Thoracic aorta (tissue), 2 donors: ENCODE measurements at regions not wholly inside any gene's neighbourhood (a gene's known extent, or its start where the extent isn't known, plus 50 kb on each side); places are given as distances from the start of the nearest gene placed in this dataset.

Experiments used
- ATAC-seq: fragments of 150-250 bp; one replicate; pipeline ENCODE4 v1.8.0; 2017; ENCODE audit warnings: low read depth; ENCODE audit not compliant: insufficient number of reproducible peaks, low FRiP score
- DNase-seq: peaks from one replicate; pipeline ENCODE4 v3.0.0-alpha.2; 2020; ENCODE audit warnings: low spot score
- H3K27ac ChIP-seq, 2 donors: fragments of 200-600 bp; sonication (generic); 1 replicate in 1 of 2; 2 replicates in 1 of 2; pipeline ENCODE4 v1.5.1; 2016; ENCODE audit warnings: mild to moderate bottlenecking in 2 of 2, moderate library complexity in 2 of 2
- H3K27me3 ChIP-seq: fragments of 200-600 bp; sonication (generic); replicated peaks from 2 replicates; pipeline ENCODE4 v1.6.0; 2016; ENCODE audit warnings: mild to moderate bottlenecking; ENCODE audit not compliant: insufficient read depth
- H3K36me3 ChIP-seq: fragments of 200-600 bp; sonication (generic); one replicate; pipeline ENCODE4 v1.5.1; 2016
- H3K4me1 ChIP-seq, 2 donors: fragments of 200-600 bp; sonication (generic); 1 replicate in 1 of 2; 2 replicates in 1 of 2; pipeline versions ENCODE4 v1.5.1 to v1.6.0; 2016; ENCODE audit warnings: low read depth in 2 of 2, mild to moderate bottlenecking in 1 of 2; ENCODE audit not compliant: control insufficient read depth in 1 of 2
- H3K4me3 ChIP-seq: fragments of 200-600 bp; sonication (generic); 2 replicates; pipeline ENCODE4 v1.5.1; 2016; ENCODE audit warnings: mild to moderate bottlenecking
- H3K9me3 ChIP-seq: fragments of 200-600 bp; sonication (generic); 2 replicates; pipeline ENCODE4 v1.5.1; 2016
- CTCF ChIP-seq: fragments of 200-600 bp; sonication (generic); IDR thresholded peaks from one replicate; pipeline ENCODE4 v1.5.1; 2019; ENCODE audit warnings: antibody characterized with exemption

- Histone ChIP-seq H3K4me1 (no peaks in the 10 kb centered on the region), H3K27ac (no peak overlapping the region), H3K27me3 (no peaks in the 10 kb centered on the region), H3K36me3 (no peaks in the 10 kb centered on the region), H3K4me3 (no peak overlapping the region), H3K9me3 (no peaks in the 10 kb centered on the region)
- ATAC-seq (no peak), DNase-seq (no peak)
- no peak for TF ChIP-seq CTCF
These were observed 1765.0 kb upstream of the FLRT2 start for GRCh38 chr14:83764656-83765599.

GRCh38 chr14:83777516-83777915, 1752.4 kb upstream of the FLRT2 start:
- H3K36me3 ChIP-seq = no peaks in the 10 kb centered on the region
- H3K4me3 ChIP-seq = no peak overlapping the region
- no peaks in the 10 kb centered on the region for H3K4me1 ChIP-seq
- TF ChIP-seq CTCF = no peak
- H3K27me3 ChIP-seq = no peaks in the 10 kb centered on the region
- H3K9me3 ChIP-seq = no peaks in the 10 kb centered on the region
- ATAC-seq (no peak), DNase-seq (no peak)
- no peak overlapping the region for H3K27ac ChIP-seq

DNA sequence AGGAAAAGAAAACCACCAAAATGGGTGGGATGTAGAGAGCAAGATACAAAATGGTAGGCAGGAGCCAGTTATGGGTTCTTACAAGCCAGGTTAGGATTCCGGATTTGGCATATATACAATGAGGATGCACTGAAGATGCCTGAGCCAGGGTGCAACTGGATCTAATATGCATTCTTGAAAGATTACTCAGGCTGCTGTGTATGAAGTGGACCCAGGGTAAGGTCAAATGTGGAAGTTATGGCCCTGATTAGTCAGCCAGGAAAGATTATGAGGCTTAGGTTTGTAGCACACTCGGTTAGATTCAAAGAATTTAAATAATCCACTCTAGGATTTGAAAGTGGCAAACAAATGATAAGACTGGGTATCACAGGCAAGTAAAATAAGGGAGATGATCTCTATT, 1750.7 kb upstream of the FLRT2 start:
- DNase-seq = no peak
- Histone ChIP-seq H3K9me3 (no peaks in the 10 kb centered on the region), H3K36me3 (no peaks in the 10 kb centered on the region), H3K4me1 (no peaks in the 10 kb centered on the region), H3K4me3 (no peak overlapping the region), H3K27ac (no peak overlapping the region), H3K27me3 (no peaks in the 10 kb centered on the region)
- no peak for ATAC-seq
- TF ChIP-seq CTCF = no peak

- no peak for TF ChIP-seq CTCF
- H3K36me3 ChIP-seq = no peaks in the 10 kb centered on the region
- H3K27ac ChIP-seq = no peak overlapping the region
- no peaks in the 10 kb centered on the region for H3K27me3 ChIP-seq
- no peaks in the 10 kb centered on the region for H3K9me3 ChIP-seq
- ATAC-seq (no peak), DNase-seq (no peak)
- H3K4me3 ChIP-seq = no peak overlapping the region
- no peaks in the 10 kb centered on the region for H3K4me1 ChIP-seq
These were observed 1749.6 kb upstream of the FLRT2 start for GRCh38 chr14:83780321-83780720.

GRCh38 chr14:83798421-83798820, 1731.5 kb upstream of the FLRT2 start:
- Histone ChIP-seq H3K9me3 (peaks cover 4% of the 10 kb centered on the region), H3K36me3 (no peaks in the 10 kb centered on the region), H3K27me3 (no peaks in the 10 kb centered on the region), H3K4me3 (no peak overlapping the region), H3K27ac (no peak overlapping the region), H3K4me1 (no peaks in the 10 kb centered on the region)
- ATAC-seq (no peak), DNase-seq (no peak)
- TF ChIP-seq CTCF = no peak
